NCI-H1436 (cell line): ENCODE measurements at regions not wholly inside any gene's neighbourhood (a gene's known extent, or its start where the extent isn't known, plus 50 kb on each side); places are given as distances from the start of the nearest gene placed in this dataset.
"Not testable (repeated sequence)": the region's sequence is repeated elsewhere in the genome, so short reads cannot be mapped to it uniquely, and the experiment has no call there.

ENCODE experiments used
- DNase-seq: peaks from one replicate; lab custom pipeline; 2025; lab: John Stamatoyannopoulos, UW

DNA sequence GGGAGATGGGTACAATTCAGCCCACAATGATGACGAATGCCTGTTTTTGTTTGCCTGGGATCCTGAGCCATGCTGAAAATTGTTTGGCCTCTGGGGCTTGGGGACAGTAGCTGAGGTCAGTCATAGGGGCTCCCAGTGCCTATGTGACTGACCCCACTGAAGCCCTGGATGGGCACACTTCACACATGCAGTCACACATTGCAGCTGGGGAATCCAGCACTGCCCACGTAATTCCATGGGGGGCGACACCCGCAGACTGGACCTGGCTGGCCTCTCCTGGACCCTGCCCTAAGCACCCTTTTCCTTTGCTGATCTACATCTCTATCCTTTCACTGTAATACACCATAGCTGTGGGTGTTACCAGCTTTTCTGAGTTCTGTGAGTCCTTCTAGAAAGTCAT, 295.2 kb upstream of the HS6ST1 start:
- DNase-seq, result no peak

DNA sequence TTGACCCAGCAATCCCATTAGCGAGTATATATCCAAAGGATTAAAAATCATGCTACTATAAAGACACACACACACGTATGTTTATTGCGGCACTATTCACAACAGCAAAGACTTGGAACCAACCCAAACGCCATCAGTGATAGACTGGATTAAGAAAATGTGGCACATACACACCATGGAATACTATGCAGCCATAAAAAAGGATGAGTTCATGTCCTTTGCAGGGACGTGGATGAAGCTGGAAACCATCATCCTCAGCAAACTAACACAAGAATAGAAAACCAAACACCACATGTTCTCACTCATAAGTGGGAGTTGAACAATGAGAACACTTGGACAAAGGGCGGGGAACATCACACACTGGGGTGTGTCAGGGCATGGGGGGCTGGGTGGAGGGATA, 296.2 kb upstream of the HS6ST1 start:
- not testable (repeated sequence) for DNase-seq

DNA sequence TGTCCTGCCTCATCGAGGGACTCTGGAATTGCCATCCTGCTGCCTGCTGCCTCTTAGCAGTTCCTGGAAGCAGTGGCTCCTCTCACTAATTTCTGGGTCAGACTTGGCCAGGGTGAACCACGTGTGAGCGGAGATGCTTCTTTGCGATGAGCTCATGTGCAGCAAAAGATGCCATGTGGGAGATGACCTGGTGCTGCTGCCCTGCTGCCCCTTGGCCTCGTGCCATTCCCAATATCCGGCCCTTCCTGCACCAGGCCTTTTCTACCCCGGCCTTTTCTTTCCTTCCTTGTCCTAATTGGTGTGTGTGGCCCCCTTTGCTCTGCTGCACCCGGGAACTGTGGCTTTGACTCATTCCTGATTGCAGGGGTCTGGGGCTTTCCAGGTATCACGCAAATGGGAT, 296.9 kb upstream of the HS6ST1 start:
- DNase-seq, result no peak

DNA sequence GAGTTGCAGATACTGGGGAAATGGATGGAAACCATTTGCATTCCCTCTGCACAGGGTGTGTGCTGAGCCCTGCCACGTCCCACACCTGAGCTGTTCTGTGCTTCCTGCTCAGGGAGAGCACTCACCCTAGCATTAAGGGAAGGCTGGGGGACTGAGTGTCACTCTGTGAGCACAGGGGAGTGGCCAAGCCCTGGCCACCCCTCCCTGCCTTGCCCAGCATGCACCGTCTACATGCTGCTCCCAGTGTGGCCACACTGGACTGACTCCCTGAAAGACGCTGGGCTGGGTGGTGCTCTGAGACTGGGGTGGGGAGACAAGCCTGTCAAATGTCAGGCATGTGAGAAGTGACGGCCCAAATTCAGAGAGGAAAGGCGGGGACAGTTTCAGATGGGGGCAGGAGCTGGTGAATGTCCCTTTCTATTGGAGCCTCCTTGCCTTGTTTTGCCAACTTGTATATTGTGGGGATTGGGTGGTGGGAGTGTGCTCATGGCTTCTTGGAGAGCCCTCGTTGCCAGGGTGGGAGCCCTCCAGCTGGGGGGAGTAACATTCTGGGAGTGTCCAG, 298.4 kb upstream of the HS6ST1 start:
- DNase-seq, result no peak

DNA sequence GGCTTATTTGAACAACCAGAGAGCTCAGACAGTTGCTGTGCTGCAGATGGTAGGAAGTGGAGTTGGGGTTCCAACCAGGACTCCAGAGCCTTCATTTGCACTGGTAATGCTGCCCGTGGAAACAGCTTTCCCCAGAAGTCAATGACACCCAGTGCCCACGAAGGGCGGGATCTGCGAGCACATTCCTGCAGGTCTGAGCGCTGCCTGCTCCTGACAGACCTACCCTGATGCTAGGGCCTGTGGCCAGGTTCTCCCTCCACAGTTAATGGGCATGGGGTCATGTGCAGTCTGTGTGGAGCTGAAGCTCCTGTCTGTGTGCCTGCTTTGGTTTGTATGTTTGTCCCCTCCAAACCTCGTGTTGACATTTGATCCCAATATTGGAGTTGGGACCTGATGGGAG, 299.0 kb upstream of the HS6ST1 start:
- DNase-seq, result no peak

DNA sequence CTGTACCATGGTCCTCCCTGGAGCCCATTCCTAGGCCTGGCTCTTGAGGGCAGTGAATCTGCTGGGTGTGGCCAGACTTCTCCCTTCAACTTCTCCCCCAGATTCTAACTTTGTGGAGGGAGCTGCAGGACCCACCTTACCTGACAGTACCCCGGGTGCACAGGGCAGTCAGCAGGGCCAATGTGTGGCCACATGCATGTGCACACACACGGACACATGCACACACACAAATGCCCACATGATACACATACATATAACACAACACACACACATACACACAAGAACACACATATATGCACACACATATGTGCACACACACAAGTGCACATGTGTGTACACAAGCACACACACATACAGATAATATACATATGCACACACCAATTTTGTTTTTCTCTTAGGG, 300.0 kb upstream of the HS6ST1 start:
- DNase-seq, result no peak

DNA sequence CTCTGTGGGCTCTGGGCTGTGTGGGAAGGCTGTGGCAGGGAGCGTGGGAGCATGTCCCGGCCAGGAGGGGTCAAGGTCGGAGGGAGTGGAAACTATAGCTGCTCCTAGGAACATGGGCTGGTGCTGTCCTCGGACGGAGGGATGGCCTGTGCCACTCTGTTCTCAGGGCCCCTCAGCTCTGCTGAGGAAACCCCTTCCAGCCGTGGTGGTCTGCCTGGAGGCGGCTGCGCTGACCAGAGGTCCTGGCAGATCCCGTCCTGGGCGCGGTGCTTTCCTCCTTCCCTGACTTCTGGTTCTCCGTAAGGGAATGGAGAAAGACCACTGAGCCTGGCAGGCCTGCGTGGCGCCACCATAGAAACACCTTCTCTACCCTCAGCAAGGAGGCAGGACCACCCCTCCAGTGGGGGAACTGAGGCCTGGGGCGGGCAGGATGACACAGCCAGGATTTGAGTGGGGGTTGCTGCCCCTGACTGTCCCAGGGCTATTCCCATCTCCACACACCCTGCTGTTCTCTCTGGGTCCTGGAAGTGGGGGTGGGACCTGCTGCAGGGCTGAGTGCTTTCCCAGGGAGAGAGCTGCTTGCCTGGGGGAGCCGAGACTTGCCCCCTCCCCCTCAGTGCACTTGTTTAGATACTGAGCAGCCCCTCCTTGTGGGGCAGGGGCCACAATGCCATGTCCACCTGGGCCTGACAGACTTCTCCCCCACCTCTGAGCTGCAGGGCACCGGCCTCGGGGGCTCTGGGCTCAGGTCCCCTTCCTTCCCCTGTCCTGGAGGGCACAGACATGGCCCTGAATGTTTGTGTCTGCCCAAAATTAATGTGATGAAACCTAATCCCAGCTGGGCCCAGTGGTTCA, 301.0 kb upstream of the HS6ST1 start:
- DNase-seq, result no peak

DNA sequence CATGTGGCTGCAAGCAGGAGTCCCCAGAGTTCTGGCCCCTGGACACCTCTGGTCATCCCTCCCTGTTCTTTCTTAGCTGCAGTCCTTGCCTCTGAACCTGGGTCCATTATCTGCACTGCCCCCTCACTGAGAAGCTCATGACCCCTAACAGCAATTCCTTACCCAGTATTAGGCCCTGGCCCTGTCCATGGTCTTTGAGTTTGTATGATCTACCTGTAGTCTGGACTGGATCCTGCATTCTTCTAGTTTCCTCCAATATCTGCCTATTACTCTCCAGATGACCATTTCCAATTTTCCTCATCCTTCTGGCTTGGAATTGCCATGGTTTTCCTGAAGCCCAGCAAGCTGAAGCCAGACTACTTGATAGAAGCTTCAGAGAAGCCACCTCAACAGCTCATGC, 302.4 kb upstream of the HS6ST1 start:
- no peak for DNase-seq

DNA sequence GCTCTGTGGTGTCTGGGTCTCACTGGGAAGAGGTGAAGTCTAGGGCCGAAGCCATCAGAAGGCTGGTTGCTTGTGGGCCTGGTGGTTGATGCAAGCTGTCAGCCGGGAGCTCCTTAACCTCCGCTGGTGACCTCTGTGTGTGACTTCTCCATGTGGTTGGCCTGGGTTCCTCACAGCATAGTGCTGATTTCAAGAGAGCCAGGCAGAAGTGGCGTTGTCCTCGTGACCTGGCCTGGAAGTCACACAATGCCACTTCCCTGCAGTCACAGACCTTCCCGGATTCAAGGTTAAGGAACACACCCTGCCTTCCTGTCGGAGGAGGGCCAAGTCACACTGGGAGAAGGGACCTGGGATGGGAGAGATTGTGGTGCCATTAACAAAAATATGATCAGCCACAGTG, 303.7 kb upstream of the HS6ST1 start:
- no peak for DNase-seq

DNA sequence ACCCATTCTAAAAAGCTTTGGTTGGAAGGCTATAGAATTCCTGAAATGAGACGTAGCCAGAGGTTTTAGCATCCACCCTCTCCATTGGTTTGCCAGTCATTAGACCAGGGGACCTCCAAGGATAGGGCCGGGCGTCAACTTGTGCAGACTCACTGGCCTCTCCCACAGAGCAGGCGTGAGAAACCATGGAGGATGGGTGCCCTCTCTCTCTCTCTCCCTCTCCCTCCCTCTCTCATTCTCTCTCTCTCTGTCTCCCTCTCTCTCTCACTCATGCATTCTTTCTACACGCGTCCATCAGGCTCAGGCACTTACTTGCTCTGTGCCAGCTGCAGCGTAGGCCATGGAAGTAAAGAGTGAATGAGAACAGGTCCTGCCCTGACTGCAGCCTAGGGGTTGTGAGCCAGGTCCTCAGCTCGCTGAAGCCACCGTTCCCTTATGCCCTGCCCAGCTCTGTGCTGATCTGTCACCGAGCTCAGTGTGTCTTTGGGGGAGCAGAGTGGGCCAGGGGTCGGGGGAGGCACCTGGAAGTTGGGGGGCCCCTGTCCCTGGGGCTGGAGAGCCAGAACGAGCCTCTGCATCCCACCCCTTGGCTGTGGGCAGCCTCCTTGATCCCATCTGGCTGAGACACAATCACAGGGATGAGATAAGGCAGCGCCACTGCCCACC, 304.4 kb upstream of the HS6ST1 start:
- no peak for DNase-seq

DNA sequence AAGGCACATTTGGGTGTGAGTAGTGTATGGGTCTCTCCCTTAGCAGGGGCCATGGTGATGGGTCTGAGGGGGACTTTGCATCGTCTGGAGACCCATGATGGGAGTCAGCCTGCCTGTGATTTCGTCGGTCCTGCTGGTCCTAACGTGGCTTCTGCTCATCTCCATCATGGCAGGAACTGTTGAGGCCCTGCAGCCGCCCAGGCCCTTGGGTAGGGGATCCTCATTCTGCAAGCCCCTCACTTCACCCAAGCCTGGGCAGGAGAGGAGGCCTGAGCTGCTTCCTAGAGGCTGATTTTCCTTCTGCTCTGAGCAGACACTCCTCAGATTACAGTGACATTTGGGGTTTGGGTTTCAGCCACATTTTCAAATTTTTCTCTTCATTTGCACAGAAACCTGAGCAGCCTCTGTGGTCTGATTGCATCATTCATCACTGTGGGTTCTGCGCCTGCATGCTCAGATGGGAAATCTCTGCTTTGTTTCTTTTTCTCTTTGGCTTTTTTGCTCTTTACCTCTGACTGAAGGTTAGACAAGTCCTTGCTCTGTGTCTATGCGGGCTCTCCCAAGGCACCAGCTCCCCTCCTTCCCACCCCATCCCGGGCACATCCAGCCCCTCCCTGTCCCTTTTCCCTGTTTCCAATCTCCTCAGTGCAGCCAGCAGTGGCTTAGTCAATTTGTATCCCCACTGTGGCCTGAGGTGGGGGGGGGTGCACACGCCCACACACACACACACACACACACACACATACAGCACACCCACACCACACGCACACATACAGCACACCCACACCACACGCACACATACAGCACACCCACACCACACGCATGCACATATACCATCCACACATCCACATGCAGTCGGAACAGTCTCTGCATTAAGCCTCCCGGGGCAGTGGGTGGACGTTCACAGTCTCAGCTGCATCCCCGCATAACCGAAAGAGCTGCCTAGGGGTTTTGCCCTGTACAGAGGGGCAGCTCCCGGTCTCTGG, 305.4 kb upstream of the HS6ST1 start:
- no peak for DNase-seq

DNA sequence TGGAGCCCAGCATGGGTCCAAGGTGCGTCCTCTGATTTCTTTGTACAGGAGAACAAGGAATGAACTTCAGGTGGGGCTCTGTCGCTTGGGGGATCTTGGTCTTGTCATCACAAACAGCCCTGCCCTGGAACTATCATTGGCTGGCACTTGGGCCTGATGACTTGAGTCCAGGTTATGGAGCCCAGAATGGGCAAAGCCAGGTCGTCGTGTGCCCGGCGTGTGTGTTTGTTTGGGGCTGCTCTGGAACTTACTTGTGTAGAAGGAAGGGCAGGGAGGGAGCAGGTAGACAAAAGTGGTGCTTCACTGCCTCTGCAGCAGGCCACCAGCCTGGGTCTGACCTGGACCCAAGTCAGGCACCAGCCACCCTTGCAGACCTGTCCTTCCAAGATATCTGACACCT, 306.3 kb upstream of the HS6ST1 start:
- DNase-seq, result no peak

DNA sequence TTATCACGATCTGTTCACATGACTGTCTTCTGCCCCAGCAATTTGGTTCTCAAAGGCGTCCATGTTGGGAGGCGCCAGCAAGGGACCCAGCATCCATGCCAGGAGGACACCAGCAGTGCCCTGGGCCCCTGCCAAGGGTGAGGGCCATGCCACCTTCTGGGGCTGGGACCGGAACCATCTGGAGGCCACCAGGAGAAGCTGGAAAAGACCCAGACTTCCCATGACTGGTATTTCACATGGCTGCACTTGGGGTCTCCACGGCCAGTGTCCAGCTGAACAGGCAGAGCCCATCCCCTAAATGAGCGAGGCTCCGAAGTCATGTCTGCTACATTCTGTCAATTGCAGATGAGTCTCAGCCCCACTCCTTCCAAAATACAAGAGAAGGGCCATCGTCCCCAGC, 306.8 kb upstream of the HS6ST1 start:
- DNase-seq, result no peak

DNA sequence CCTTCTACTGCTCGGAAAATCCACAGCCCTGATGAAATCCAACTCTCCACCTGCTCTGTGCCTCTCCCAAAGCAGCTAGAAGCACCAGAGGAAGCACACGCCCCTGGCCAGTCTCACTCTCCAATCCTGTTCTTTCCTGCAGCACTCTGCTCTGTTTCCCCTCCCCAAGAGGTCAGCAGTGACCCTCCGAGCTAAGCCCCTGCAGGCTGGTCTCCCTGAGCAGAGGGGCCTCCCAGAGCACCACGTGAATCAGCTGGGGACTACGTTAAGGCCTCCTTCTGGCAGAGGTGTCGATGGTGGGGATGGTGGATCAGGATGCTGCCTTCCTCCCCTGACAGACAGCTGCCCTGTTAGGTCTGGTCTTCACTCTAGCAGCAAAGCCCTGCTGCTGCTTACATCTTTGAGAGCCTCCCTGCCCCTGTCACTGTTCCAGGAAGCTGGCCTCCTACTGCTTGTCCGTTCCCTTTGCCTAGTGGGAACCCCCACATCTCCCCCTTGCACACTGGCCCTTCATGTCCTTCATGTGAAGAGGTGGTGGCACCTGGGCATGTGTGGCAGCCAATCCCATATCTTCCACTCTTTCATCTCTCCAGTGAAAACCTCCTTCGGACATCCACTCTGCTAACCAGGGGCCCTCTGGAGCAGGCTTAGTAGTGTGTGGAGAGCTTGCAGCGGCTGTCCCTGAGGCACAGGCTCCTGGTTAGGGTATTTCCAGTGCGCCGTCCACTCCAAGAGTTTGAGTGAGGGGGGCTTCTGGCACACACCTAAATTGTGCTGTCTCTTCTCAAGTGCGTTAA, 307.5 kb upstream of the HS6ST1 start:
- DNase-seq, result no peak

DNA sequence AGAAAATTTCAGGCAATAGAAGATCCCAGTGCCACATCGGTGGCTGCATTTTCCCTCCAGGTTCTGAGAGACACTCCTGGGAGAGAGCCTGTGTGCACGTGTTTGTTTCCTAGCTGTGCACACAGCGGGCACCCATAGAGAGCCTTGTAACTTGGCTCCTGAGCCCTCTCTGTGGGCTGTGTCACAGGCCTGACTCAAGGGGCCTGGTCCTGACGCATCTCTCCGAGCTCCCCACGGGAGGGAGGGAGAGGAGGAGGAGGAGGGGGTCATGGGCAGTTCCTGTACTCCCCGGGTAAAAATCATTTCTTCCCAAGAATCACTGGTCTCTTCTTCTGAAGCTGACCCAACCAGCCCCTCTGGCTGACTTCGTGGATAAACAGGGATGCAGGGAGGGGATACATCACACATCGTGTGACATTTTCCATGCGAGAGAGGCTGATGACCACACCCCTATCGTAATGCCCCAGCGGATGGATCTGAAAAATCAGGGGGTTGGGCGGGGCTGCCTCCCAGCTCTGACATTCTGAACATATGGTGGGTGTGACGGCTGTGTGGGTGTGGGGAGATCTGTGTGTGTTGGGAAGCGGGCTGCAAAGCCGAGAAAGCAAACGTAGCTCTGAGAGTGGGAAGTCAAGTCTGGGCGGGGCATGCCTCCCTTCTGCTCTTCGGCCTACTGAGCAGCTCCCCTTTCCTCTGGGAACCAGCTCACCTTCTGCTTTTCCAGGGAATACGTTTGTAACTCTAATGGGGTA, 308.3 kb upstream of the HS6ST1 start:
- DNase-seq, result no peak

DNA sequence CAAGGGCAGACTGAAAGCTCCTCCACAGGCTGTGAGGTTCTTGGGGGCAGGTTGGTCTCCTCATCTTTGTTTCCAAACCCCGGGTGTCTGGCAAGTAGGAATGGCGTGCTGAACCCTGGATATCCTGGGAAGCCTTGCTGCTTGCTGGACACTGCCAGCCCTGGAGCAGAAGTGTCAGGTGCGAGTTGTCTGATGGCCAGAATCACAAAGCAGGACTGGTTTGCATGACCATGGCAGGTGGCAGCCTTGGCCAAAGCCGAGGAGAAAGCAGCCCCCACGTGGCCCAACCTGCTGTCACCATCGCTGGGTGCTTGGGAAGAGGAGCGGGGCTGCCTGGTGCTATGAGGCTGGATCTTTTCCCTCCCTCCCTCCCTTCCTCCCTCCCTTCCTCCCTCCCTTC, 309.5 kb upstream of the HS6ST1 start:
- DNase-seq, result no peak

DNA sequence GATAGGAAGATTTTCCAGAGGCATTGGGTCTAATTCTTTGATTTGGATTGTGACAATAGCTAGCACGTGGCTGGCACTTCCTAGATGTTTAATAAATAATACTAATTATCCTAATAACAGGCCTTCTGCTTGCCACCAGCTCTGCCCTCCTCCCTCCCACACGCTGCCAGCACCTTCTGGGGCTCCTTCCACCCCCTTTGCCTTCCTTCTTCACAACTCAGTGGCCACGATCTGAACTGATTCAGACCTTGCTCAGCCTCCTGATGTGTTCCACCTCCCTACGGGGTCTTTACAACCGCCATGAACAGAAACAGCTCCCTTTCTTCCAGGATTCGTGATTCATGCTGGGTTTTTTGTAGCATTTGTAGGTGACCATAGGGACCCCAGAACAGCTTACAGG, 310.3 kb upstream of the HS6ST1 start:
- no peak for DNase-seq

DNA sequence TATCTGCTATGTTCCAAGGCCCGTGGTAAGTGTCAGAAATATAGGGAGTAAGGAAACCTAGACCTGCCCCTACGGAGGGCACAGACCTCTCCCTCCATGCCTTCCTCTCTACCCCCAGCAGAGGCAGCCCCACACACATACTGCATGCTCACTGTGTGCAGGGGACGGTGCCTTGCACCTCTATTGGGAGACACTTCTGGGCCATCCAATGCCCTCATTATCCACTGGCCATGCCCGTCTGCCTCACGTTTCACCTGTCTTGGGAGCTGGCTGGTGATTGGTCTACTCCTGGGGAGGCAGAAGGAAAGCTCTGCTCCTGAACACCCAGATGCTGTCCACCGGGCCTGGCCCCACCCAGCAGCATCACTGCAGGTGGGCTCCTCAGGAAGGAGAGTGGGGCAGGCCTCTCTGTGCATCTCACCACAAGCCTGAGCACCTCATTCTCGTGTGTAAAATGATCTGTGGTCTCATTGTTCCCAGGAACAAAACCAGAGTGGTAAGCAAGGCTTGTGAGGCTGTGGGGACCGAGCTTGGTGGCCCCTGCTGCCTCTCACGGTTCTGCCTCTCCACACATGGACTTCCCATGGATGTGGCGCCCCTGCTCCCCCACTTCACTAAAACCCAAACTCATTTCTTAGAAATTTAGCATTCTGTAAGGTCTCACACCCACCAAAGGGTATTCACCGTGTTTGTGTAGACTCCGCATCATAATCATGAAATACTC, 312.5 kb upstream of the HS6ST1 start:
- no peak for DNase-seq

DNA sequence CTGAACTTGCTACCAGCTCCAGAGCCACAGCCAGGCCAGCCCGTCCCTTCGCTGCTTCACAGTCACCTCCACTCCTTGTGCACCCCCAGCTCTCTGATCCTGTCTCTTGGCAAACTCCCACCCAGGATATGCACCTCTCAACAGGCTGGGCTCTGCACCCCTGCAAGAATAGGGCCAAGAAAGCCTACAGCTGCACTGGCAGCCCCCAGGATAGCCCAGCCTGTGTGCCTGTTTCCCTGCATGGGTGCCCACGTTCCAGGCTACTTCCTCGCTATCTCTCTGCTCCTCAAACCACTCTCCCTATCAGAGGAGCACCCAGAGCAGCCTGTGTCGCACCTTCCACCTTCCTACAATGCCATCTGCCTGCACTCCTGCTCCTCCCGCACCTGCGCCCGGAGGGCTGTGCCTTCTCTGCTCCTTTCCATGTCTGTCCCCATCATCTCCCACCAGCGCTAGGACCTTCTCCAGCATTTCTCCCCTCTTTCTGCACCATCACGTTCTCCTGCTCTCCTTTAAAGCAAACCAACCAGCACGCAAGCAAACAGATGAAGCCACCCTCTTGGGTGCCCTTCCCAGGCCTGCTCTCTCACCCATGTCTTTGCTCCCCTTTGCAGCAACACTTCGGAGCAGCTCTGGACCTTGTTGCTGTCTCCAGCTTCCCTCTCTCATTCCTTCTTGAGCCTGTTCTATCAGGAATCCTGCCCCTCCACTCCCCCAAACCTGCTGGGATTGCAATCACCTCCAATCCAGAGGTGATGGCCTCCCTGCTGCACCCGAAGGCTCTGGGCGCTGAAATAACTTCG, 313.2 kb upstream of the HS6ST1 start:
- no peak for DNase-seq
